ENCODE measurements at regions not wholly inside any gene's neighbourhood (a gene's known extent, or its start where the extent isn't known, plus 50 kb on each side); places are given as distances from the start of the nearest gene placed in this dataset.

- Mint-ChIP-seq H3K27me3 (peaks cover 0 to 5% (median 0%) of the 10 kb centered on the region in 5 donors), H3K4me1 (peaks cover 0 to 2% (median 0%) of the 10 kb centered on the region in 4 donors), H3K4me3 (no peak overlapping the region), H3K27ac (no peak overlapping the region), H3K9me3 (peaks cover 0 to 18% (median 3%) of the 10 kb centered on the region in 9 donors), H3K36me3 (no peaks in the 10 kb centered on the region)
- DNase-seq (no peak), ATAC-seq (no peak)
- POLR2A ChIA-PET = no interaction called here
Observed at GRCh38 chr2:53021292-53021691, 746.3 kb upstream of the CHAC2 start.

GRCh38 chr2:53018825-53019425 lies 748.7 kb upstream of the CHAC2 start:
- peaks cover 0 to 5% (median 0%) of the 10 kb centered on the region in 5 donors for H3K27me3 Mint-ChIP-seq
- H3K9me3 Mint-ChIP-seq = peaks cover 0 to 16% (median 0%) of the 10 kb centered on the region in 9 donors
- no peaks in the 10 kb centered on the region for H3K36me3 Mint-ChIP-seq
- peaks cover 0 to 2% (median 0%) of the 10 kb centered on the region in 4 donors for H3K4me1 Mint-ChIP-seq
- POLR2A ChIA-PET = no interaction called here
- DNase-seq (no peak), ATAC-seq (no peak)
- no peak overlapping the region for H3K4me3 Mint-ChIP-seq
- no peak overlapping the region for H3K27ac Mint-ChIP-seq

GRCh38 chr2:53006980-53007379 lies 760.6 kb upstream of the CHAC2 start:
- no peak overlapping the region for H3K4me3 Mint-ChIP-seq
- H3K36me3 Mint-ChIP-seq = no peaks in the 10 kb centered on the region
- H3K4me1 Mint-ChIP-seq = no peaks in the 10 kb centered on the region
- DNase-seq = no peak
- POLR2A ChIA-PET = no interaction called here
- H3K27me3 Mint-ChIP-seq = no peaks in the 10 kb centered on the region
- H3K27ac Mint-ChIP-seq = no peak overlapping the region
- no peak for ATAC-seq
- H3K9me3 Mint-ChIP-seq = peaks cover 0 to 11% (median 4%) of the 10 kb centered on the region in 9 donors

GRCh38 chr2:53004413-53004812 lies 763.2 kb upstream of the CHAC2 start:
- Mint-ChIP-seq H3K27me3 (no peaks in the 10 kb centered on the region), H3K9me3 (peaks cover 0 to 7% (median 3%) of the 10 kb centered on the region in 9 donors), H3K4me3 (no peak overlapping the region), H3K4me1 (no peaks in the 10 kb centered on the region), H3K36me3 (no peaks in the 10 kb centered on the region), H3K27ac (no peak overlapping the region)
- ATAC-seq (no peak), DNase-seq (no peak)
- POLR2A ChIA-PET = no interaction called here

- Mint-ChIP-seq H3K27ac (no peak overlapping the region), H3K36me3 (no peaks in the 10 kb centered on the region), H3K9me3 (peaks cover 3 to 33% (median 9%) of the 10 kb centered on the region in 9 donors), H3K4me3 (no peak overlapping the region), H3K4me1 (no peaks in the 10 kb centered on the region), H3K27me3 (no peaks in the 10 kb centered on the region)
- no peak for ATAC-seq
- DNase-seq = no peak
- POLR2A ChIA-PET = no interaction called here
Observed at GRCh38 chr2:52995424-52995823, 772.2 kb upstream of the CHAC2 start.

GRCh38 chr2:52976143-52976949 lies 791.3 kb upstream of the CHAC2 start:
- H3K27ac Mint-ChIP-seq = no peak overlapping the region
- no peaks in the 10 kb centered on the region for H3K36me3 Mint-ChIP-seq
- peaks cover 0 to 9% (median 0%) of the 10 kb centered on the region in 9 donors for H3K9me3 Mint-ChIP-seq
- no peaks in the 10 kb centered on the region for H3K27me3 Mint-ChIP-seq
- no peak for DNase-seq
- no peak overlapping the region for H3K4me3 Mint-ChIP-seq
- ATAC-seq = no peak
- POLR2A ChIA-PET = no interaction called here
- no peaks in the 10 kb centered on the region for H3K4me1 Mint-ChIP-seq

GRCh38 chr2:52974127-52974526 lies 793.5 kb upstream of the CHAC2 start:
- POLR2A ChIA-PET = no interaction called here
- no peaks in the 10 kb centered on the region for H3K36me3 Mint-ChIP-seq
- no peaks in the 10 kb centered on the region for H3K27me3 Mint-ChIP-seq
- no peak for ATAC-seq
- no peak overlapping the region for H3K27ac Mint-ChIP-seq
- no peak for DNase-seq
- H3K4me1 Mint-ChIP-seq = no peaks in the 10 kb centered on the region
- peaks cover 0 to 9% (median 0%) of the 10 kb centered on the region in 9 donors for H3K9me3 Mint-ChIP-seq
- H3K4me3 Mint-ChIP-seq = no peak overlapping the region

- POLR2A ChIA-PET = no interaction called here
- H3K27ac Mint-ChIP-seq = no peak overlapping the region
- no peak overlapping the region for H3K4me3 Mint-ChIP-seq
- no peaks in the 10 kb centered on the region for H3K4me1 Mint-ChIP-seq
- DNase-seq (no peak), ATAC-seq (no peak)
- no peaks in the 10 kb centered on the region for H3K27me3 Mint-ChIP-seq
- H3K36me3 Mint-ChIP-seq = no peaks in the 10 kb centered on the region
- H3K9me3 Mint-ChIP-seq = peaks cover 0 to 9% (median 0%) of the 10 kb centered on the region in 9 donors
Observed at GRCh38 chr2:52970642-52971041, 797.0 kb upstream of the CHAC2 start.

- no peak overlapping the region for H3K27ac Mint-ChIP-seq
- POLR2A ChIA-PET = no interaction called here
- H3K4me3 Mint-ChIP-seq = no peak overlapping the region
- H3K4me1 Mint-ChIP-seq = no peaks in the 10 kb centered on the region
- peaks cover 0 to 4% (median 0%) of the 10 kb centered on the region in 9 donors for H3K9me3 Mint-ChIP-seq
- no peak for ATAC-seq
- no peaks in the 10 kb centered on the region for H3K27me3 Mint-ChIP-seq
- no peaks in the 10 kb centered on the region for H3K36me3 Mint-ChIP-seq
- DNase-seq = no peak
Observed at GRCh38 chr2:52968043-52968442, 799.6 kb upstream of the CHAC2 start.

- POLR2A ChIA-PET = no interaction called here
- H3K27me3 Mint-ChIP-seq = no peaks in the 10 kb centered on the region
- H3K9me3 Mint-ChIP-seq = peaks cover 0 to 24% (median 6%) of the 10 kb centered on the region in 9 donors
- no peak for DNase-seq
- no peak overlapping the region for H3K4me3 Mint-ChIP-seq
- H3K27ac Mint-ChIP-seq = no peak overlapping the region
- H3K4me1 Mint-ChIP-seq = no peaks in the 10 kb centered on the region
- no peak for ATAC-seq
- no peaks in the 10 kb centered on the region for H3K36me3 Mint-ChIP-seq
Observed at GRCh38 chr2:52964916-52965530, 802.6 kb upstream of the CHAC2 start.

GRCh38 chr2:52961403-52961802 lies 806.2 kb upstream of the CHAC2 start:
- no peaks in the 10 kb centered on the region for H3K4me1 Mint-ChIP-seq
- H3K4me3 Mint-ChIP-seq = no peak overlapping the region
- H3K36me3 Mint-ChIP-seq = no peaks in the 10 kb centered on the region
- H3K27ac Mint-ChIP-seq = no peak overlapping the region
- POLR2A ChIA-PET = no interaction called here
- no peak for DNase-seq
- no peak for ATAC-seq
- H3K9me3 Mint-ChIP-seq = peaks cover 0 to 37% (median 6%) of the 10 kb centered on the region in 9 donors
- no peaks in the 10 kb centered on the region for H3K27me3 Mint-ChIP-seq

- Mint-ChIP-seq H3K36me3 (no peaks in the 10 kb centered on the region), H3K9me3 (peaks cover 0 to 37% (median 6%) of the 10 kb centered on the region in 9 donors), H3K4me3 (no peak overlapping the region), H3K27me3 (no peaks in the 10 kb centered on the region), H3K27ac (no peak overlapping the region), H3K4me1 (no peaks in the 10 kb centered on the region)
- no peak for ATAC-seq
- DNase-seq = no peak
- POLR2A ChIA-PET = no interaction called here
Observed at GRCh38 chr2:52960881-52961280, 806.7 kb upstream of the CHAC2 start.

- Mint-ChIP-seq H3K9me3 (peaks cover 0 to 37% (median 6%) of the 10 kb centered on the region in 9 donors), H3K27me3 (no peaks in the 10 kb centered on the region), H3K27ac (no peak overlapping the region), H3K4me3 (no peak overlapping the region), H3K4me1 (no peaks in the 10 kb centered on the region), H3K36me3 (no peaks in the 10 kb centered on the region)
- ATAC-seq = no peak
- DNase-seq = no peak
- POLR2A ChIA-PET = no interaction called here
Observed at GRCh38 chr2:52959801-52960200, 807.8 kb upstream of the CHAC2 start.

Data from naive thymus-derived CD8-positive, alpha-beta T cell (primary cell).